GM19463 (cell line): ENCODE measurements at regions not wholly inside any gene's neighbourhood (a gene's known extent, or its start where the extent isn't known, plus 50 kb on each side); places are given as distances from the start of the nearest gene placed in this dataset.
"Not testable (repeated sequence)": the region's sequence is repeated elsewhere in the genome, so short reads cannot be mapped to it uniquely, and the experiment has no call there.

Source experiments
- ATAC-seq: cut with Tn5 transposase; IDR thresholded peaks from one replicate; pipeline ENCODE4 v1.9.1; 2021; ENCODE audit warnings: mild to moderate bottlenecking, moderate library complexity; ENCODE audit not compliant: unreplicated experiment

- no peak for ATAC-seq
These were observed 543.3 kb upstream of the UBE2E2 start for GRCh38 chr3:22659651-22660475.

GRCh38 chr3:22660606-22661005 is 542.5 kb upstream of the UBE2E2 start:
- no peak for ATAC-seq

GRCh38 chr3:22661121-22661700 is 541.9 kb upstream of the UBE2E2 start:
- ATAC-seq, result no peak

- ATAC-seq, result no peak
These were observed 537.6 kb upstream of the UBE2E2 start for GRCh38 chr3:22665528-22665927.

GRCh38 chr3:22666736-22667135 is 536.4 kb upstream of the UBE2E2 start:
- no peak for ATAC-seq

- ATAC-seq, result no peak
These were observed 531.3 kb upstream of the UBE2E2 start for GRCh38 chr3:22671848-22672247.

- ATAC-seq, result no peak
These were observed 518.4 kb upstream of the UBE2E2 start for GRCh38 chr3:22684739-22685138.

GRCh38 chr3:22685597-22685996 is 517.5 kb upstream of the UBE2E2 start:
- ATAC-seq, result no peak

GRCh38 chr3:22691407-22691806 is 511.7 kb upstream of the UBE2E2 start:
- ATAC-seq, result no peak

GRCh38 chr3:22691856-22692628 is 511.1 kb upstream of the UBE2E2 start:
- ATAC-seq, result no peak

GRCh38 chr3:22700876-22701275 is 502.3 kb upstream of the UBE2E2 start:
- ATAC-seq, result no peak

- no peak for ATAC-seq
These were observed 499.0 kb upstream of the UBE2E2 start for GRCh38 chr3:22704166-22704565.

- ATAC-seq, result no peak
These were observed 498.4 kb upstream of the UBE2E2 start for GRCh38 chr3:22704571-22705354.

- not testable (repeated sequence) for ATAC-seq
These were observed 496.2 kb upstream of the UBE2E2 start for GRCh38 chr3:22706922-22707321.

GRCh38 chr3:22713936-22714335 is 489.2 kb upstream of the UBE2E2 start:
- no peak for ATAC-seq

GRCh38 chr3:22714749-22715148 is 488.4 kb upstream of the UBE2E2 start:
- ATAC-seq, result no peak

- no peak for ATAC-seq
These were observed 482.5 kb upstream of the UBE2E2 start for GRCh38 chr3:22720596-22720995.

GRCh38 chr3:22724420-22724819 is 478.7 kb upstream of the UBE2E2 start:
- no peak for ATAC-seq

- ATAC-seq, result no peak
These were observed 474.7 kb upstream of the UBE2E2 start for GRCh38 chr3:22728406-22728805.

GRCh38 chr3:22729212-22729611 is 473.9 kb upstream of the UBE2E2 start:
- ATAC-seq, result no peak

GRCh38 chr3:22729981-22730380 is 473.1 kb upstream of the UBE2E2 start:
- ATAC-seq, result no peak
